H1 (cell line): ENCODE measurements at regions not wholly inside any gene's neighbourhood (a gene's known extent, or its start where the extent isn't known, plus 50 kb on each side); places are given as distances from the start of the nearest gene placed in this dataset.
A peak's percentile ranks its signal among the peaks of the same experiment; 100 is the strongest.

ENCODE experiments used
- CTCF ChIA-PET: fragments of 300-600 bp; sonication (Branson Sonifier 250); formaldehyde crosslinking; loops from one replicate; lab custom pipeline; 2021; ENCODE audit not compliant: partially characterized antibody; lab: Charles Lee
- POLR2A ChIA-PET: fragments of 300-600 bp; sonication (Branson Sonifier 250); formaldehyde crosslinking; loops from one replicate; lab custom pipeline; 2021; ENCODE audit warnings: inconsistent platforms; ENCODE audit not compliant: partially characterized antibody; lab: Charles Lee
- DNase-seq, 2 experiments: peaks; one replicate each; pipeline versions ENCODE4 v3.0.0 to v3.0.0-alpha.2; 2010 to 2022; ENCODE audit warnings: low spot score in 2 of 2, low read depth in 1 of 2, mixed read lengths in 1 of 2
- FAIRE-seq: peaks from 2 replicates; lab custom pipeline; 2011; peaks lifted over from hg19 to GRCh38; lab: Jason Lieb, UNC
- H2AFZ ChIP-seq: 2 replicates; pipeline ENCODE4 v1.8.1; 2012; ENCODE audit warnings: low read length, inconsistent platforms
- H2AK5ac ChIP-seq: 2 replicates; pipeline ENCODE4 v1.6.1; 2013; ENCODE audit warnings: low read depth, low read length
- H2BK120ac ChIP-seq: replicated peaks from 2 replicates; pipeline ENCODE3; 2013; ENCODE audit warnings: low read depth, low read length, inconsistent platforms
- H2BK12ac ChIP-seq: 2 replicates; pipeline ENCODE4 v1.6.1; 2013; ENCODE audit warnings: low read depth, low read length
- H2BK15ac ChIP-seq: 2 replicates; pipeline ENCODE4 v1.6.1; 2013; ENCODE audit warnings: low read length
- H2BK20ac ChIP-seq: 2 replicates; pipeline ENCODE4 v1.6.1; 2013; ENCODE audit warnings: low read length
- H2BK5ac ChIP-seq: 2 replicates; pipeline ENCODE4 v1.6.1; 2013; ENCODE audit warnings: low read depth, low read length
- H3K14ac ChIP-seq: 2 replicates; pipeline ENCODE4 v1.6.1; 2013; ENCODE audit warnings: inconsistent platforms; ENCODE audit not compliant: insufficient read length
- H3K18ac ChIP-seq: 2 replicates; pipeline ENCODE4 v1.6.1; 2013; ENCODE audit warnings: low read length; ENCODE audit errors: extremely low read depth
- H3K23ac ChIP-seq: 2 replicates; pipeline ENCODE4 v1.6.1; 2013; ENCODE audit warnings: inconsistent platforms; ENCODE audit not compliant: insufficient read length
- H3K23me2 ChIP-seq: 2 replicates; pipeline ENCODE4 v1.6.1; 2013; ENCODE audit warnings: low read depth, low read length
- H3K27ac ChIP-seq: 2 replicates; pipeline ENCODE4 v1.6.1; 2011; ENCODE audit warnings: low read depth, low read length, inconsistent platforms
- H3K27me3 ChIP-seq, 4 experiments: replicated peaks in 1 of 4; 1 replicate in 1 of 4; 2 replicates in 3 of 4; pipeline versions ENCODE4 v1.6.1 to v1.8.1; 2011 to 2013; ENCODE audit warnings: low read length in 3 of 4, mild to moderate bottlenecking in 3 of 4, inconsistent platforms in 2 of 4, mixed read lengths in 2 of 4, moderate library complexity in 1 of 4; ENCODE audit not compliant: control insufficient read depth in 3 of 4, insufficient read depth in 3 of 4; ENCODE audit errors: extremely low read depth in 1 of 4
- H3K36me3 ChIP-seq, 4 experiments: 2 replicates each; pipeline versions ENCODE4 v1.6.1 to v1.8.1; 2011 to 2013; ENCODE audit warnings: mild to moderate bottlenecking in 4 of 4, low read length in 3 of 4, moderate library complexity in 2 of 4, control low read depth in 1 of 4, inconsistent platforms in 1 of 4; ENCODE audit not compliant: insufficient read depth in 4 of 4, control insufficient read depth in 2 of 4
- H3K4ac ChIP-seq: replicated peaks from 2 replicates; pipeline ENCODE3; 2013; ENCODE audit warnings: low read length, low read depth, mixed read lengths, inconsistent platforms; ENCODE audit not compliant: insufficient read length
- H3K4me1 ChIP-seq, 4 experiments: replicated peaks in 1 of 4; 1 replicate in 1 of 4; 2 replicates in 3 of 4; pipeline versions ENCODE4 v1.6.1 to v1.8.1; 2011 to 2013; ENCODE audit warnings: low read length in 3 of 4, inconsistent platforms in 2 of 4, mixed read lengths in 1 of 4; ENCODE audit not compliant: insufficient read depth in 4 of 4, control insufficient read depth in 3 of 4
- H3K4me2 ChIP-seq, 2 experiments: 2 replicates each; pipeline versions ENCODE4 v1.6.1 to v1.8.1; 2011 to 2013; ENCODE audit warnings: low read depth in 2 of 2, low read length in 2 of 2, control low read depth in 1 of 2, inconsistent platforms in 1 of 2, mild to moderate bottlenecking in 1 of 2; ENCODE audit not compliant: insufficient read depth in 1 of 2
- H3K4me3 ChIP-seq, 4 experiments: fragments of 200-600, 300-600 bp in 1 of 4; sonication (generic), shearing (Covaris generic), sonication (Bioruptor Twin) in 1 of 4; 2 replicates each; pipeline versions ENCODE4 v1.5.1 to v1.8.1; 2011 to 2016; ENCODE audit warnings: low read length in 4 of 4, low read depth in 3 of 4, control low read depth in 2 of 4, inconsistent platforms in 2 of 4, mild to moderate bottlenecking in 2 of 4, mixed read lengths in 1 of 4, moderate library complexity in 1 of 4; ENCODE audit not compliant: insufficient read depth in 2 of 4; ENCODE audit errors: extremely low read depth in 1 of 4
- H3K56ac ChIP-seq: replicated peaks from 2 replicates; pipeline ENCODE3; 2013; ENCODE audit warnings: low read depth, mild to moderate bottlenecking, mixed read lengths, low read length, inconsistent platforms; ENCODE audit not compliant: insufficient read length
- H3K79me1 ChIP-seq: 2 replicates; pipeline ENCODE4 v1.6.1; 2013; ENCODE audit warnings: low read depth, low read length, control low read depth
- H3K79me2 ChIP-seq, 2 experiments: 2 replicates each; pipeline versions ENCODE4 v1.6.1 to v1.8.1; 2012 to 2013; ENCODE audit warnings: low read length in 2 of 2, mild to moderate bottlenecking in 2 of 2, inconsistent platforms in 1 of 2; ENCODE audit not compliant: insufficient read depth in 2 of 2, control insufficient read depth in 1 of 2
- H3K9ac ChIP-seq, 4 experiments: replicated peaks in 1 of 4; 1 replicate in 1 of 4; 2 replicates in 3 of 4; pipeline versions ENCODE4 v1.6.1 to v1.8.1; 2011 to 2013; ENCODE audit warnings: low read depth in 3 of 4, low read length in 3 of 4, control low read depth in 2 of 4, mild to moderate bottlenecking in 2 of 4, moderate library complexity in 2 of 4, inconsistent platforms in 1 of 4; ENCODE audit errors: extremely low read depth in 1 of 4
- H3K9me3 ChIP-seq, 2 experiments: 2 replicates each; pipeline versions ENCODE4 v1.6.1 to v1.8.1; 2012 to 2013; ENCODE audit warnings: mild to moderate bottlenecking in 2 of 2, moderate library complexity in 2 of 2, control low read depth in 1 of 2, inconsistent platforms in 1 of 2, low read depth in 1 of 2, low read length in 1 of 2, mixed read lengths in 1 of 2; ENCODE audit not compliant: insufficient read depth in 2 of 2
- H4K20me1 ChIP-seq, 2 experiments: replicated peaks in 1 of 2; 2 replicates each; pipeline versions ENCODE3 to v1.8.1; 2011 to 2013; ENCODE audit warnings: inconsistent platforms in 2 of 2, low read length in 2 of 2, mild to moderate bottlenecking in 1 of 2; ENCODE audit not compliant: insufficient read depth in 2 of 2, control insufficient read depth in 1 of 2
- H4K5ac ChIP-seq: 2 replicates; pipeline ENCODE4 v1.6.1; 2013; ENCODE audit warnings: low read length, low read depth, mixed read lengths, inconsistent platforms; ENCODE audit not compliant: insufficient read length
- H4K8ac ChIP-seq: 2 replicates; pipeline ENCODE4 v1.8.0; 2013; ENCODE audit warnings: mild to moderate bottlenecking, moderate library complexity, low read length, inconsistent platforms; ENCODE audit not compliant: insufficient read depth; ENCODE audit errors: extremely low read depth
- H4K91ac ChIP-seq: replicated peaks from 2 replicates; pipeline ENCODE3; 2013; ENCODE audit warnings: low read length, mixed read lengths, inconsistent platforms; ENCODE audit not compliant: insufficient read length
- CEBPB ChIP-seq: IDR thresholded peaks from 2 replicates; pipeline ENCODE4 v1.6.1; 2012; ENCODE audit warnings: low read depth, low read length
- E2F6 ChIP-seq: IDR thresholded peaks from 2 replicates; pipeline ENCODE4 v1.6.1; 2012; ENCODE audit warnings: inconsistent platforms
- EP300 ChIP-seq, 2 experiments: IDR thresholded peaks; 1 replicate in 1 of 2; 2 replicates in 1 of 2; pipeline ENCODE4 v1.6.1; 2011 to 2012; ENCODE audit warnings: low read depth in 2 of 2, low read length in 2 of 2, mild to moderate bottlenecking in 2 of 2, borderline replicate concordance in 1 of 2, inconsistent platforms in 1 of 2, moderate library complexity in 1 of 2
- EZH2 ChIP-seq: fragments of 200-600 bp; sonication (generic); IDR thresholded peaks from 2 replicates; pipeline ENCODE4 v1.7.1; 2012; ENCODE audit warnings: low read depth, mild to moderate bottlenecking, moderate library complexity, low read length, inconsistent platforms; ENCODE audit not compliant: severe bottlenecking
- KDM1A ChIP-seq: fragments of 200-600, 300-600 bp; sonication (generic); IDR thresholded peaks from 2 replicates; pipeline ENCODE4 v1.7.1; 2016; ENCODE audit warnings: mild to moderate bottlenecking, low read length, borderline replicate concordance
- MAFK ChIP-seq: IDR thresholded peaks from 2 replicates; pipeline ENCODE4 v1.6.1; 2012; ENCODE audit warnings: low read depth, mild to moderate bottlenecking, improper control_type of control experiment, low read length
- SAP30 ChIP-seq: fragments of 300-600 bp; sonication (generic); IDR thresholded peaks from 2 replicates; pipeline ENCODE4 v1.7.1; 2012; ENCODE audit warnings: low read length, moderate library complexity, mild to moderate bottlenecking, inconsistent platforms; ENCODE audit not compliant: insufficient read depth, insufficient replicate concordance
- SP2 ChIP-seq: IDR thresholded peaks from 2 replicates; pipeline ENCODE4 v1.6.1; 2012; ENCODE audit warnings: mild to moderate bottlenecking, low read length, inconsistent platforms
- SRF ChIP-seq: IDR thresholded peaks from 2 replicates; pipeline ENCODE4 v1.6.1; 2011; ENCODE audit warnings: mild to moderate bottlenecking, low read depth, low read length, moderate library complexity
- SUZ12 ChIP-seq: fragments of 200-600 bp; sonication (generic); IDR thresholded peaks from 2 replicates; pipeline ENCODE4 v1.6.1; 2012; ENCODE audit warnings: mild to moderate bottlenecking, inconsistent platforms, low read length, moderate library complexity, mixed read lengths
- ZNF274 ChIP-seq: IDR thresholded peaks from 2 replicates; pipeline ENCODE4 v1.7.0; 2012; ENCODE audit warnings: low read length, borderline replicate concordance; ENCODE audit errors: extremely low read depth
- WGBS, 2 experiments: shearing (Covaris generic) in 1 of 2; methylation state at CpG; one replicate each; pipeline versions ENCODE4 v1.1.6 to v1.1.7; 2013 to 2015; ENCODE audit warnings: low lambda C conversion rate in 2 of 2, mixed read lengths in 2 of 2, inconsistent platforms in 1 of 2, low coverage in 1 of 2, missing lambda C conversion rate in 1 of 2; ENCODE audit not compliant: insufficient replicate concordance in 2 of 2, insufficient coverage in 1 of 2, insufficient read length in 1 of 2; ENCODE audit errors: extremely low coverage in 1 of 2, missing lambda C conversion rate in 1 of 2; 5-methylcytosine and 5-hydroxymethylcytosine counted together

- H3K23ac ChIP-seq = no peak overlapping the region
- H2BK5ac ChIP-seq = peak overlapping the region; percentile 56; the same call in 1 of the 2 replicates
- peak overlapping the region; percentile 60; the same call in 1 of the 2 replicates for H4K8ac ChIP-seq
- H2AFZ ChIP-seq = no peak overlapping the region
- H3K79me1 ChIP-seq = no peaks in the 10 kb centered on the region; the same call in 1 of the 2 replicates
- H3K9ac ChIP-seq = no peak overlapping the region; a peak in 1 of 7 replicates
- no peak overlapping the region for H3K4ac ChIP-seq
- no peaks in the 10 kb centered on the region; a peak in 1 of 4 replicates for H3K9me3 ChIP-seq
- DNase-seq (no peak), FAIRE-seq (no peak)
- WGBS, 2 experiments = 48% methylated on average over 31 of the region's 38 CpGs; no CpG with 5 or more reads in 1 of the 2 experiments
- no peak overlapping the region for H2BK120ac ChIP-seq
- no peak overlapping the region for H3K27ac ChIP-seq
- H2BK12ac ChIP-seq = peak overlapping the region; percentile 91; the same call in 1 of the 2 replicates
- H3K27me3 ChIP-seq = peaks cover 2 to 26% (median 12%) of the 10 kb centered on the region in 4 experiments; a peak in 6 of 7 replicates
- H4K20me1 ChIP-seq = peaks cover 0 to 9% of the 10 kb centered on the region in 2 experiments
- H3K4me1 ChIP-seq = peaks cover 0 to 18% (median 12%) of the 10 kb centered on the region in 4 experiments; a peak in 6 of 7 replicates
- no peak overlapping the region for H3K14ac ChIP-seq
- peak overlapping the region in 1 of 4 experiments; percentile 42; a peak in 3 of 8 replicates for H3K4me3 ChIP-seq
- no peak overlapping the region for H2BK20ac ChIP-seq
- H3K4me2 ChIP-seq = peak overlapping the region; percentile 68 to 76
- no peaks in the 10 kb centered on the region; a peak in 1 of 8 replicates for H3K36me3 ChIP-seq
- no peak overlapping the region for H3K56ac ChIP-seq
- H2BK15ac ChIP-seq = no peak overlapping the region; the same call in 1 of the 2 replicates
- H2AK5ac ChIP-seq = peak overlapping the region; percentile 40; the same call in 1 of the 2 replicates
- peaks cover 18% of the 10 kb centered on the region for H3K23me2 ChIP-seq
- no peaks in the 10 kb centered on the region for H3K79me2 ChIP-seq
- H4K5ac ChIP-seq = no peak overlapping the region
- POLR2A ChIA-PET = interaction anchor here (0.7 kb wide), 1 partner anchor 63 kb away, joined by 3 read pairs; no protein-coding TSS in a partner anchor
- peak overlapping the region; percentile 61 for H4K91ac ChIP-seq
- H3K18ac ChIP-seq = no peak overlapping the region; the same call in 1 of the 2 replicates
- CTCF ChIA-PET = interaction anchor here (0.9 to 1.7 kb wide), 2 partner anchors 10 to 52 kb away, joined by 5 to 7 read pairs; no protein-coding TSS in a partner anchor
- TF ChIP-seq ZNF274 (no peak), SRF (no peak), MAFK (no peak), EP300 (IDR thresholded peaks at IDR 0.05; ENCODE audit: borderline replicate concordance in 1 of 2, low read depth in 2 of 2, low read length in 2 of 2) (no peak), EZH2 (no peak), KDM1A (no peak), CEBPB (no peak), E2F6 (no peak; the same call in 1 of the 2 replicates), SUZ12 (no peak), SP2 (no peak), SAP30 (no peak)
Measured at GRCh38 chr22:49449811-49450446, 377.7 kb downstream of the BRD1 start.
